ENCODE measurements at regions not wholly inside any gene's neighbourhood (a gene's known extent, or its start where the extent isn't known, plus 50 kb on each side); places are given as distances from the start of the nearest gene placed in this dataset.

GRCh38 chr5:117732264-117732663 is 1157.6 kb upstream of the SEMA6A start:
- H3K18ac ChIP-seq (ENCODE audit: insufficient read length, low read depth, low read length): no peak overlapping the region
- no peak overlapping the region for H3K56ac ChIP-seq (ENCODE audit: insufficient read length, low read depth, low read length)
- no peaks in the 10 kb centered on the region for H3K79me2 ChIP-seq (ENCODE audit: insufficient read depth, low read length)
- H3T11ph ChIP-seq (ENCODE audit: low read length): no peak overlapping the region
- Mint-ChIP-seq H3K27me3 (ENCODE audit: low read depth) (no peaks in the 10 kb centered on the region), H3K4me3 (no peak overlapping the region), H3K36me3 (ENCODE audit: insufficient read depth in 1 of 3, low read depth in 3 of 3) (no peaks in the 10 kb centered on the region), H3K4me1 (no peaks in the 10 kb centered on the region), H3K27ac (no peak overlapping the region; a peak in 1 of 7 replicates), H3K9me3 (no peaks in the 10 kb centered on the region)
- H3K27me3 ChIP-seq (ENCODE audit: insufficient read depth, low read length): no peaks in the 10 kb centered on the region
- no peak overlapping the region for H4K8ac ChIP-seq (replicated peaks; ENCODE audit: insufficient read length, low read depth, low read length)
- no peak overlapping the region for H2BK12ac ChIP-seq (ENCODE audit: insufficient read length, low read depth, low read length)
- no peak overlapping the region for H2BK120ac ChIP-seq (ENCODE audit: low read depth, low read length, poor library complexity, severe bottlenecking)
- no peaks in the 10 kb centered on the region for H3K4me1 ChIP-seq (ENCODE audit: insufficient read depth, low read length)
- H3K9me3 ChIP-seq (ENCODE audit: control insufficient read depth, low read depth, low read length): no peaks in the 10 kb centered on the region
- no peak overlapping the region for H3K4ac ChIP-seq (ENCODE audit: low read depth, low read length)
- H2AFZ ChIP-seq (ENCODE audit: low read length): no peak overlapping the region
- no peak overlapping the region for H2BK15ac ChIP-seq (ENCODE audit: low read depth, low read length)
- no peak overlapping the region for H3K27ac ChIP-seq (ENCODE audit: insufficient read length, low read depth, low read length)
- WGBS (ENCODE audit: extremely low coverage, insufficient read length, low lambda C conversion rate): no CpG with 5 or more reads among the region's 3 CpGs
- DNase-seq: no peak
- H3K9ac ChIP-seq (ENCODE audit: extremely low read depth, insufficient read length, low read length): no peak overlapping the region
- no peak overlapping the region for H4K5ac ChIP-seq (ENCODE audit: insufficient read length, low read depth, low read length)
- no peak overlapping the region for H3K14ac ChIP-seq (ENCODE audit: insufficient read depth, low read length)
- no peak overlapping the region for H4K91ac ChIP-seq (ENCODE audit: insufficient read length, low read depth, low read length)
- H3K23me2 ChIP-seq (ENCODE audit: insufficient read length, low read depth, low read length, poor library complexity, severe bottlenecking): no peaks in the 10 kb centered on the region
- no peak for TF ChIP-seq CTCF (conservative IDR thresholded peaks at IDR 0.05)
- H2BK5ac ChIP-seq (ENCODE audit: insufficient read length, low read length): no peak overlapping the region
- no peaks in the 10 kb centered on the region for H4K20me1 ChIP-seq (ENCODE audit: control insufficient read depth, insufficient read depth, insufficient read length)
- no peaks in the 10 kb centered on the region for H3K79me1 ChIP-seq (ENCODE audit: insufficient read depth, low read depth, low read length, poor library complexity, severe bottlenecking)
- H2BK20ac ChIP-seq (ENCODE audit: low read depth, low read length, poor library complexity, severe bottlenecking): no peak overlapping the region
- no peak overlapping the region for H3K4me2 ChIP-seq (ENCODE audit: insufficient read depth, insufficient read length, low read length)
- H2AK5ac ChIP-seq (ENCODE audit: insufficient read length, low read length): no peak overlapping the region
- H3K23ac ChIP-seq (ENCODE audit: insufficient read length, low read depth, low read length): no peak overlapping the region
